ENCODE measurements at regions not wholly inside any gene's neighbourhood (a gene's known extent, or its start where the extent isn't known, plus 50 kb on each side); places are given as distances from the start of the nearest gene placed in this dataset.

GRCh38 chr14:54116198-54116885 is 159.7 kb upstream of the BMP4 start:
- Histone ChIP-seq H4K20me1 (ENCODE audit: insufficient read depth) (no peaks in the 10 kb centered on the region), H3K4me2 (no peak overlapping the region), H3K4me3 (IDR thresholded peaks at IDR 0.05; ENCODE audit: insufficient read depth, low read depth, low read length) (no peak overlapping the region), H2AFZ (ENCODE audit: low read depth) (no peak overlapping the region), H3K4me1 (ENCODE audit: low read depth, poor library complexity, severe bottlenecking) (no peaks in the 10 kb centered on the region), H3K79me2 (ENCODE audit: insufficient read depth, low read depth) (no peaks in the 10 kb centered on the region), H3K27me3 (ENCODE audit: insufficient read depth, low read depth) (no peaks in the 10 kb centered on the region), H3K9ac (no peak overlapping the region), H3K27ac (no peak overlapping the region), H3K36me3 (ENCODE audit: insufficient read depth) (no peaks in the 10 kb centered on the region)
- TF ChIP-seq, protein P1, sequence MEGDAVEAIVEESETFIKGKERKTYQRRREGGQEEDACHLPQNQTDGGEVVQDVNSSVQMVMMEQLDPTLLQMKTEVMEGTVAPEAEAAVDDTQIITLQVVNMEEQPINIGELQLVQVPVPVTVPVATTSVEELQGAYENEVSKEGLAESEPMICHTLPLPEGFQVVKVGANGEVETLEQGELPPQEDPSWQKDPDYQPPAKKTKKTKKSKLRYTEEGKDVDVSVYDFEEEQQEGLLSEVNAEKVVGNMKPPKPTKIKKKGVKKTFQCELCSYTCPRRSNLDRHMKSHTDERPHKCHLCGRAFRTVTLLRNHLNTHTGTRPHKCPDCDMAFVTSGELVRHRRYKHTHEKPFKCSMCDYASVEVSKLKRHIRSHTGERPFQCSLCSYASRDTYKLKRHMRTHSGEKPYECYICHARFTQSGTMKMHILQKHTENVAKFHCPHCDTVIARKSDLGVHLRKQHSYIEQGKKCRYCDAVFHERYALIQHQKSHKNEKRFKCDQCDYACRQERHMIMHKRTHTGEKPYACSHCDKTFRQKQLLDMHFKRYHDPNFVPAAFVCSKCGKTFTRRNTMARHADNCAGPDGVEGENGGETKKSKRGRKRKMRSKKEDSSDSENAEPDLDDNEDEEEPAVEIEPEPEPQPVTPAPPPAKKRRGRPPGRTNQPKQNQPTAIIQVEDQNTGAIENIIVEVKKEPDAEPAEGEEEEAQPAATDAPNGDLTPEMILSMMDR (conservative IDR thresholded peaks at IDR 0.05; ENCODE audit: low read depth, low read length) = no peak

DNA sequence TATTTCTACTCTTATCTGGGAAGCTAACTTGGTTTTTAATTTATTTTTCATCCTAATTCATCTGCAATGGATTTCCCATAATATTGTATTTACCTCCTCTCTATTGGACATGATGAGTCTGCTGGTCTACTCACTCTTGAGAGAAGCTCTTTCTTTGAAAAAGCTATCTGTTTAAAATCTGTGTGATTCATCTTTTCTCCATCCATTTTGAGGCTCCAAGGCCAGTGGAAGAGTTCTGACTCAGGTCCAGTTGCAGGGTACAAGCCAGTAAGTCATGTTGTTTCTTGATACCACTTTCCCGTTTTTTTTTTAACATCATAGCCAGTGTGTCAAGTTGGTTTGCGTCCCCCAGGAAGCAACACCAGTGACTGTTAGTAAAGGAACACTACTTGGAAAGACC is 160.3 kb upstream of the BMP4 start:
- Histone ChIP-seq H3K27ac (no peak overlapping the region), H3K4me3 (IDR thresholded peaks at IDR 0.05; ENCODE audit: insufficient read depth, low read depth, low read length) (no peak overlapping the region), H3K79me2 (ENCODE audit: insufficient read depth, low read depth) (no peaks in the 10 kb centered on the region), H2AFZ (ENCODE audit: low read depth) (no peak overlapping the region), H3K4me1 (ENCODE audit: low read depth, poor library complexity, severe bottlenecking) (no peaks in the 10 kb centered on the region), H4K20me1 (ENCODE audit: insufficient read depth) (no peaks in the 10 kb centered on the region), H3K9ac (no peak overlapping the region), H3K27me3 (ENCODE audit: insufficient read depth, low read depth) (no peaks in the 10 kb centered on the region), H3K4me2 (no peak overlapping the region), H3K36me3 (ENCODE audit: insufficient read depth) (no peaks in the 10 kb centered on the region)
- TF ChIP-seq, protein P1 (conservative IDR thresholded peaks at IDR 0.05; ENCODE audit: low read depth, low read length) = no peak

DNA sequence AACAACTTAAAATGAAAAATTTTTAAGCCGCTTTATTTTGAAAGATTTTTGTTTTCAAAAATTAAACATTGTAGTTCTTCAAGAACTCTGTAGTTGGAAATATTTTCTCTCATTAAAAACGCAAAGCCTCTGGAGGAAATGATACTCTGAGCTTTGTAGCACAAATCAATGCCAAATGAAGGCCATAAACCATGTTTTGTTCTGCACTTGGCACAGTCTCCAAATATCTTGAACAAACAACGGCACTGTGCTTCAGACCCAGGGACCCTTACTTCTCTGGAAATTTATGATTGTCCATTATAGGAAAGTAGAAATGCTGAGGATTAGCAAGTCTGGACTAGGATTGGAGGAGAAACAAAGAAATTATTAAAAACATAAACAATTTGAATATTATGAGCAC is 160.8 kb upstream of the BMP4 start:
- no peaks in the 10 kb centered on the region for H3K27me3 ChIP-seq (ENCODE audit: insufficient read depth, low read depth)
- no peak overlapping the region for H2AFZ ChIP-seq (ENCODE audit: low read depth)
- no peak overlapping the region for H3K27ac ChIP-seq
- H3K79me2 ChIP-seq (ENCODE audit: insufficient read depth, low read depth) = no peaks in the 10 kb centered on the region
- H3K9ac ChIP-seq = no peak overlapping the region
- no peaks in the 10 kb centered on the region for H3K4me1 ChIP-seq (ENCODE audit: low read depth, poor library complexity, severe bottlenecking)
- TF ChIP-seq, protein P1 (conservative IDR thresholded peaks at IDR 0.05; ENCODE audit: low read depth, low read length) = no peak
- H3K4me3 ChIP-seq (IDR thresholded peaks at IDR 0.05; ENCODE audit: insufficient read depth, low read depth, low read length) = no peak overlapping the region
- H3K36me3 ChIP-seq (ENCODE audit: insufficient read depth) = no peaks in the 10 kb centered on the region
- H3K4me2 ChIP-seq = no peak overlapping the region
- no peaks in the 10 kb centered on the region for H4K20me1 ChIP-seq (ENCODE audit: insufficient read depth)

GRCh38 chr14:54117924-54118323 is 161.3 kb upstream of the BMP4 start:
- Histone ChIP-seq H3K27ac (no peak overlapping the region), H3K4me3 (IDR thresholded peaks at IDR 0.05; ENCODE audit: insufficient read depth, low read depth, low read length) (no peak overlapping the region)
- TF ChIP-seq, protein P1 (conservative IDR thresholded peaks at IDR 0.05; ENCODE audit: low read depth, low read length) = no peak

More at GRCh38 chr14:54117924-54118323, 161.3 kb upstream of the BMP4 start:
- Histone ChIP-seq H4K20me1 (ENCODE audit: insufficient read depth) (no peaks in the 10 kb centered on the region), H3K4me1 (ENCODE audit: low read depth, poor library complexity, severe bottlenecking) (no peaks in the 10 kb centered on the region), H3K27me3 (ENCODE audit: insufficient read depth, low read depth) (no peaks in the 10 kb centered on the region), H3K4me2 (no peak overlapping the region), H3K9ac (no peak overlapping the region), H3K79me2 (ENCODE audit: insufficient read depth, low read depth) (no peaks in the 10 kb centered on the region), H2AFZ (ENCODE audit: low read depth) (no peak overlapping the region), H3K36me3 (ENCODE audit: insufficient read depth) (no peaks in the 10 kb centered on the region)

Measured in KMS-11 (cell line).